Ectodermal cell (in vitro differentiated cells): ENCODE measurements at regions not wholly inside any gene's neighbourhood (a gene's known extent, or its start where the extent isn't known, plus 50 kb on each side); places are given as distances from the start of the nearest gene placed in this dataset.

Experiments used
- H3K27ac ChIP-seq: 2 replicates; pipeline ENCODE4 v1.7.0; 2013; ENCODE audit warnings: mild to moderate bottlenecking, low read depth, low read length; ENCODE audit not compliant: insufficient read depth, poor library complexity, severe bottlenecking
- H3K27me3 ChIP-seq: 2 replicates; pipeline ENCODE4 v1.7.0; 2013; ENCODE audit warnings: mild to moderate bottlenecking, low read length; ENCODE audit not compliant: insufficient read depth, control insufficient read depth, poor library complexity, severe bottlenecking
- H3K36me3 ChIP-seq: one replicate; pipeline ENCODE4 v1.7.0; 2013; ENCODE audit warnings: low read length; ENCODE audit not compliant: control insufficient read depth, insufficient read depth
- H3K4me1 ChIP-seq: one replicate; pipeline ENCODE4 v1.7.0; 2013; ENCODE audit warnings: low read length; ENCODE audit not compliant: control insufficient read depth, insufficient read depth
- H3K4me3 ChIP-seq: 2 replicates; pipeline ENCODE4 v1.7.0; 2013; ENCODE audit warnings: low read depth, low read length, control low read depth; ENCODE audit not compliant: insufficient read depth
- H3K9me3 ChIP-seq: 2 replicates; pipeline ENCODE4 v1.7.0; 2013; ENCODE audit warnings: mild to moderate bottlenecking, low read length, moderate library complexity; ENCODE audit not compliant: control insufficient read depth
- WGBS, 2 experiments: methylation state at CpG; one replicate each; pipeline ENCODE4 v1.1.7; 2013; ENCODE audit warnings: missing lambda C conversion rate in 2 of 2; 5-methylcytosine and 5-hydroxymethylcytosine counted together

DNA sequence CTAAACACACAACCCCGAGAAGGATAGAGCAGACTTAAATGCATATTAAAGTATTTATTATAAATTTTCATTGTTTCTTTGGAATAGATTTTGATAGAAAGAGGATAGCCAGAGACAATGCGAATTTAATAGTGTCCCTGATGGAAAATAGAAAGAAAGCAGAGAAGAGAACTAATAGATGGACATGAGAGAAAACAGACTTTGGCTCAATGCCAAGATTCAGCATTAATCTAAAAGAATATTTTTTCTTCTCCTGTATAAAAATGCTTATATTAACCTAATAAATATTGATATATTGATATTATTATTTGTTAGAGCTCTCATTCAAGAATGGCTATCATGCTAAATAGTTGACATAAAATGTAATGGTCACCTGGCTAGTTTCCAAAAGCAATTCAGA, 173.4 kb downstream of the KIF2B start:
- Histone ChIP-seq H3K9me3 (no peaks in the 10 kb centered on the region), H3K4me1 (no peaks in the 10 kb centered on the region), H3K4me3 (no peak overlapping the region), H3K27me3 (no peaks in the 10 kb centered on the region), H3K36me3 (no peaks in the 10 kb centered on the region), H3K27ac (no peak overlapping the region)
- 100% methylated on average over 1 of the region's 2 CpGs for WGBS, 2 experiments

- H3K4me3 ChIP-seq, result no peak overlapping the region
- H3K4me1 ChIP-seq, result no peaks in the 10 kb centered on the region
- H3K27ac ChIP-seq, result no peak overlapping the region
- H3K36me3 ChIP-seq, result no peaks in the 10 kb centered on the region
- no peaks in the 10 kb centered on the region for H3K9me3 ChIP-seq
- H3K27me3 ChIP-seq, result no peaks in the 10 kb centered on the region
Measured at GRCh38 chr17:53996890-53997289, 174.2 kb downstream of the KIF2B start.

- no peak overlapping the region for H3K4me3 ChIP-seq
- H3K27me3 ChIP-seq, result no peaks in the 10 kb centered on the region
- no peak overlapping the region for H3K27ac ChIP-seq
- no peaks in the 10 kb centered on the region for H3K36me3 ChIP-seq
- H3K4me1 ChIP-seq, result no peaks in the 10 kb centered on the region
- H3K9me3 ChIP-seq, result no peaks in the 10 kb centered on the region
- WGBS, 2 experiments, result 94 to 95% methylated on average over 2 of the region's 2 CpGs
Measured at GRCh38 chr17:54007855-54008254, 185.1 kb downstream of the KIF2B start.

GRCh38 chr17:54009502-54009901, 186.8 kb downstream of the KIF2B start:
- no peaks in the 10 kb centered on the region for H3K9me3 ChIP-seq
- H3K27me3 ChIP-seq, result no peaks in the 10 kb centered on the region
- H3K4me1 ChIP-seq, result no peaks in the 10 kb centered on the region
- WGBS, 2 experiments, result 83 to 85% methylated on average over 4 of the region's 4 CpGs
- H3K36me3 ChIP-seq, result no peaks in the 10 kb centered on the region
- no peak overlapping the region for H3K4me3 ChIP-seq
- H3K27ac ChIP-seq, result no peak overlapping the region

DNA sequence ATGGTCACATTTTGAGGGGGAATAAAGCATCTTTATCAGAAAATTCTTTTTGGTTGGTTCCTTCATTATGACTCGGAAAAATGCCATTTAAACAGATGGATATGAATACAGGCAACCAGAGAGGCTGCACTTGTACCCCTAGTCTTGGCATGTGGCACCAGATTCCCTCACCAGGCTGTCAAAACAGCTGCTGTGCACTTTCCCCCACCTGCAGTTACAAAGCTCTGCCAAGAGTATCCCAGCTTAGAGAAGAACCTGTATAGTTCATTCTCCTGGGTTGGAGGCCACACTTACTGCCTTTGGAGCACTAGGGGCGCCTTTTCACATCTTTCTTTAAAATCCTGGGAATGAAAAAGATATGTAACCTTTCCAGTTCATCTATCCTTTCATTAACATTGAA, 190.3 kb downstream of the KIF2B start:
- H3K4me3 ChIP-seq, result no peak overlapping the region
- no peaks in the 10 kb centered on the region for H3K9me3 ChIP-seq
- 87 to 90% methylated on average over 2 of the region's 2 CpGs for WGBS, 2 experiments
- no peaks in the 10 kb centered on the region for H3K27me3 ChIP-seq
- no peaks in the 10 kb centered on the region for H3K36me3 ChIP-seq
- no peak overlapping the region for H3K27ac ChIP-seq
- no peaks in the 10 kb centered on the region for H3K4me1 ChIP-seq

- Histone ChIP-seq H3K9me3 (no peaks in the 10 kb centered on the region), H3K4me1 (no peaks in the 10 kb centered on the region), H3K4me3 (no peak overlapping the region), H3K36me3 (no peaks in the 10 kb centered on the region), H3K27ac (no peak overlapping the region), H3K27me3 (no peaks in the 10 kb centered on the region)
- WGBS, 2 experiments, result 88 to 94% methylated on average over 2 of the region's 2 CpGs
Measured at GRCh38 chr17:54015734-54016133, 193.0 kb downstream of the KIF2B start.

DNA sequence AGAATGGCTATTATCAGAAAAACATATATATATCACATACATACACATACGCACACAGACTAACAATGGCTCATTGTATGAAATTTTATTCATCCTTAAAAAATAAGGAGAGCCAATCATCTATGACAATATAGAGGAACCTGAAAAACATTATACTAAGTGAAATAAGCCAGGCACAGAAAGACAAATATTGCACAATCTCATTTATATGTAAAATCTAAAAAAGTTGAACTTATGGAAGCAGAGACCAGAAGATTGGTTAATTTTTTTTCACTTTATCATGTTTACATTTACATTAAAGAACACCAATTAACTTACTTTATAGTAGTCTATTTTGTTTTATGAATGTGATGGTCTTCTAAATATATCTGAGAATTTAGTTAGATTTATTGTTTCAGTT, 198.7 kb downstream of the KIF2B start:
- Histone ChIP-seq H3K4me1 (no peaks in the 10 kb centered on the region), H3K9me3 (no peaks in the 10 kb centered on the region), H3K27me3 (no peaks in the 10 kb centered on the region), H3K4me3 (no peak overlapping the region), H3K27ac (no peak overlapping the region), H3K36me3 (no peaks in the 10 kb centered on the region)
- WGBS, 2 experiments, result 83% methylated on average over 1 of the region's 1 CpG; no CpG with 5 or more reads in 1 of the 2 experiments

GRCh38 chr17:54028986-54029580, 206.4 kb downstream of the KIF2B start:
- Histone ChIP-seq H3K27me3 (no peaks in the 10 kb centered on the region), H3K4me3 (no peak overlapping the region), H3K36me3 (no peaks in the 10 kb centered on the region), H3K27ac (no peak overlapping the region), H3K4me1 (no peaks in the 10 kb centered on the region), H3K9me3 (no peaks in the 10 kb centered on the region)

DNA sequence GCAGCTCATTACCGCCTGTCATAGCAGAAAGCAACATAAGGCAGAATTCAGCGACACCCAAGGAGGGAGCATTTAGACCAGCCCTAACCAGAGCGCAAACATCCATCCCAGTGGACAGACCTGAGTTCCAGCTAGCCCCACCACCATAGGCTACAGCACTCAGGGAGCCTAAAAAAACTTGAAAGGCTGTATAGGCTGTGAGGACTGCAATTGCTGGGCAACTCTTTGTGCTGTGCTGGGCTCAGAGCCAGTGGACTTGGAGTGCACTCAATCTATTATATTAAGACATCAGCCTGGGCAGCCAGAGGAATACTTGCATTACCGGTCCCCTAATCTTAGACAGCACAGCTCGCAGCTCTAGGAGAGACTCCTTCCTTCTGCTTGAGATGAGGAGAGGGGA, 207.3 kb downstream of the KIF2B start:
- no peaks in the 10 kb centered on the region for H3K4me1 ChIP-seq
- H3K27ac ChIP-seq, result no peak overlapping the region
- H3K9me3 ChIP-seq, result no peaks in the 10 kb centered on the region
- no peaks in the 10 kb centered on the region for H3K36me3 ChIP-seq
- no peaks in the 10 kb centered on the region for H3K27me3 ChIP-seq
- H3K4me3 ChIP-seq, result no peak overlapping the region
- 94 to 97% methylated on average over 5 of the region's 5 CpGs for WGBS, 2 experiments

DNA sequence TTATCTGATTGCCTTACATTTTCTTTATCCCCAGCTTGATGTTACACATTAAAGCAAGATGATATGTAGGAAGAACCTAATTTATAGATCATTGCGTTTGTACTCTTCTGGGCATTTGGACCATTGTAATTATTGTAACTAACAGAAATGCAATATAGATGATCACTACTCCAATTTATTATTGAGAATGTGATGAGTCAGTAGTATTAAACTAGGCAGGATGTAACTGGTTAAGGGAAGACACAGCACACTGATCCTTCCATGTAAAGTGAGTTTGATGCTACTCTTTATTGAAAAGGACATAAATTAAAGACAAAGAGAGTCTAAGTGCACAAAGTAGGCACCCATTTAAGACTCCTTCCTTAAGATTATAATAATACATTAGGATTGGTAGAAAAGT, 223.8 kb downstream of the KIF2B start:
- Histone ChIP-seq H3K36me3 (no peaks in the 10 kb centered on the region), H3K4me1 (no peaks in the 10 kb centered on the region), H3K27me3 (no peaks in the 10 kb centered on the region), H3K27ac (no peak overlapping the region), H3K9me3 (no peaks in the 10 kb centered on the region), H3K4me3 (no peak overlapping the region)
- no CpG with 5 or more reads among the region's 1 CpG for WGBS, 2 experiments

GRCh38 chr17:54063639-54064038, 240.9 kb downstream of the KIF2B start:
- no peak overlapping the region for H3K4me3 ChIP-seq
- no peak overlapping the region for H3K27ac ChIP-seq
- H3K27me3 ChIP-seq, result no peaks in the 10 kb centered on the region
- 96 to 100% methylated on average over 1 of the region's 1 CpG for WGBS, 2 experiments
- H3K9me3 ChIP-seq, result no peaks in the 10 kb centered on the region
- no peaks in the 10 kb centered on the region for H3K36me3 ChIP-seq
- no peaks in the 10 kb centered on the region for H3K4me1 ChIP-seq
